ENCODE measurements at regions not wholly inside any gene's neighbourhood (a gene's known extent, or its start where the extent isn't known, plus 50 kb on each side); places are given as distances from the start of the nearest gene placed in this dataset.
"Not testable (repeated sequence)": the region's sequence is repeated elsewhere in the genome, so short reads cannot be mapped to it uniquely, and the experiment has no call there.

DNA sequence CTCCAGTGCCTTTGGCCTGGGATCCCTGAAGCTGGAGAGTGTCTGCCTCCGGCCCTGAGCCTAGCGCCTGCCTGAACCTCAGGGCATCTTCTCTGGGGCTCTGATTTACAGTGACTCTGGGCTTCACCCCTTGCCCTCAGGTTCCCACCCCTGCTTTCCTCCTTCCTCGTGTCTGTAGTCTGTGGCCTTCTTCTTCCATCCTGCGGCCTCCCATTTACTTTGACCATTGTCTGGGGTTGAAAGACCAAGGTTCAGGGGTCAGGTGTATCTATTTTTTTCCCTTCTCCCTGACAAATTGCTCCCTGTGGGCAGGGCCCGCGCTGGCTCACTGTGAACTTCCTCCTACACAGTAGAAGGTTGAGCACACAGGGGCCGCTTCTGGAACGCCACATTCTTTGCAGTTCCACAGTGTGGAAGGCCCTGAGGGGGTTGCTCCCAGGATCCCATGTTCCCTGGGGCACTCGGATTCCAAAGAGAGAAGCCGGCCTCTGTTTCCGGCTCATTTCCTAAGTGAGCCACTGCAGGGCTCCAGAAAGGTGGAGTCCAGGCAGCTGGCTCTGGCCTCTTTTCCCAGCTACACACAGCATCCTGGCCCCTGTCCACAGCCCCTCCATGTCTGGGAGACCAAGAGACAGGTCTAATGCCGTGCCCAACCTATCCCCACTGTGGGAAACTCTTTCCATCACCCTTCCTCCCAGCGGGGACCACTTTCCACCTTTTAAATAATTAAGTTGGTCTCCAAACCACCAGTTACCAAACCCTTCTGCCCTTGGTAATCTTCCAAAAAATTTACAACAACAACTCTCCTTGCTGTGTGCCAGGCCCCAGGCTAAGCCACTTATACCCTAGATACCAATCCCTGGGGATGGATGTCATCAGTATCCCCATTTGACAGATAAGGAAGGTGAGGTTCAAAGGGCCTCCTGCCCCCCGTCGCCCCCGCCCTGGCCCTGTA lies 140.3 kb upstream of the IER5L start:
- DNase-seq (ENCODE audit: low read depth, low spot score), result no peak

DNA sequence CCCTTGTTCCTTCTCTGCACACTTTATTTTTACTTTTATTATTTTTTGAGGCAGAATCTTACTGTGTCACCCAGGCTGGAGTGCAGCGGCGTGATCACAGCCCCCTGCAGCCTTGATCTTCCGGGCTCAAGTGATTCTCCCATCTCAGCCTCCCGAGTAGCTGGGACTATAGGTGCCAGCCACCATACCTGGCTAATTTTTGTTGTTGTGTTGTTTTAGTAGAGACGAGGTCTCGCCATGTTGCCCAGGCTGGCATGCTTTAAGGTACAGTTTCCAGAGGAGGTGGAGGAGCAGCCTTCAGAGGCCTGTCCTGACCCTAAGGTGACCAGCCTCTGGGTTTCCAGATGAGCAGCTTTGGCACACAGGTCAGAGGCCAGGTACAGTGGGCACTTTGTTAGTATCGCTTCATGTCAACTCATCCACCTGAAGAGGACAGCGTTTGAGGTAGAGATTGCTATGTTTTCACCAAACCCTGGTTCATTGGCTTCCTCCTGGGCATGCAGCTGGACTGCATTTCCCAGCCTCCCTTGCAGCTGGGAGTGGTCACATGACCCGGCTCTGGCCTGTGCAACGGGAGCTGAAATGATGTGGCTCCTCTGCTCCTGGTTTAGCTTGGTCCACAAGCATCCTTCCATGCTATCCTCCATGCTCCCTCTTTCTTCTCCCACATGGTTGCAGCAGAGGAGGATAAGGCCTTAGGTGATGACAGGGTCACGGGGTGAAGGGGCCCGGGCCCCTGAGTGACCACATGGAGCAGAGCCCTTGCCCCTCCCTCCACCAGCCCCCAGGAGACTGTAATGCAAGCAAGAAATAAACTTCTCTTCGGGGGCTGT lies 139.3 kb upstream of the IER5L start:
- DNase-seq (ENCODE audit: low read depth, low spot score), result no peak

- no peak for DNase-seq (ENCODE audit: low read depth, low spot score)
These were observed 138.4 kb upstream of the IER5L start for GRCh38 chr9:129316281-129317030.

DNA sequence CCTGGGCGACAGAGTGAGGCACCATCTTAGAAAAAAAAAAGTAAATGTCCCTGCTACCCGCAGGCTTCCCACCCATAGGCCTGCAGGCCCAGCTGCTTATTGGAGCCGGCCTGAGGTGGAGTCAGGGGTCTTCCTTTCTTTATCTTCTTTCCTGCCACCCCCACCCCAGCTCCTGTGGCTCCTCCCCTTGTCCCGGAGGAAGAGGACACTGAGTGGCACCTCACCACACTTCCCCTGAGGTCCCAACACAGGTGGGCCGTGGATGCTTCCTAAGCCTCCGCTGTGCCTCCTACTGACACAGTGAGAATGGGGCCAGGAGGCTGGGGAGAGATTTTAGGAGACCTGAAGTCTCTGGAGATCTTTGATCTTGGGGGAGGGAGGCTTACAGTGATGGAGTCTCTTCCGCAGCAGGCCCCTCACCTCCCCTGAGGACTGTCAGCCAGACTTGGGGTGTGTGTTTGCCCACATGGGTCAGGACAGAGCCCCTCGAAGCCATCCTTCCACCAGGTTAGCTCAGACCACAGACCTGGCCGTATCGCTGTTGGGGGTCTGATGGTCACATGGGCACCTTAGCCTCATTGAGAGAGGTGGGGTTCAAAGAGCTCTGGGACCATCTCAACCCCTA lies 135.4 kb upstream of the IER5L start:
- DNase-seq (ENCODE audit: low read depth, low spot score), result no peak

- no peak for DNase-seq (ENCODE audit: low read depth, low spot score)
These were observed 134.4 kb upstream of the IER5L start for GRCh38 chr9:129312251-129313122.

DNA sequence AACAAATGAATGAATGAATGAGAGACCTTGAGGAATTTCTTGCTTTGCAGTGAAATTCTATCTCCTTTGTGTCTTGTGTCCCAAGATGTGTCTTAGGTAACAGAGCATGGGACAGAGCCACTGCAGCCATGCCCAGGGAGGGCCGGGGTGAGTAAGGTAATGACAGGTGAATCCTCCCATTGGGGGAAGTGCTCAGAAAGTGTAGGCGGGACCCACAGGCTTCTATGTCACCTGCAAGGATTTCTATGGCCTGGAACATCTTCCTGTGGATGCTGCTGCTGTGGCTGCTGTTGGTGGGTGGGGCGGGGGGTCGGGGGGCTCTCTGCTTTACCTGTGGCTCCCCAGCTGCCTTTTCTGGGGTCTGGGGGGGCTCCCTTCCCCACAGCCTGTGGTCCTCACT lies 133.6 kb upstream of the IER5L start:
- no peak for DNase-seq (ENCODE audit: low read depth, low spot score)

DNA sequence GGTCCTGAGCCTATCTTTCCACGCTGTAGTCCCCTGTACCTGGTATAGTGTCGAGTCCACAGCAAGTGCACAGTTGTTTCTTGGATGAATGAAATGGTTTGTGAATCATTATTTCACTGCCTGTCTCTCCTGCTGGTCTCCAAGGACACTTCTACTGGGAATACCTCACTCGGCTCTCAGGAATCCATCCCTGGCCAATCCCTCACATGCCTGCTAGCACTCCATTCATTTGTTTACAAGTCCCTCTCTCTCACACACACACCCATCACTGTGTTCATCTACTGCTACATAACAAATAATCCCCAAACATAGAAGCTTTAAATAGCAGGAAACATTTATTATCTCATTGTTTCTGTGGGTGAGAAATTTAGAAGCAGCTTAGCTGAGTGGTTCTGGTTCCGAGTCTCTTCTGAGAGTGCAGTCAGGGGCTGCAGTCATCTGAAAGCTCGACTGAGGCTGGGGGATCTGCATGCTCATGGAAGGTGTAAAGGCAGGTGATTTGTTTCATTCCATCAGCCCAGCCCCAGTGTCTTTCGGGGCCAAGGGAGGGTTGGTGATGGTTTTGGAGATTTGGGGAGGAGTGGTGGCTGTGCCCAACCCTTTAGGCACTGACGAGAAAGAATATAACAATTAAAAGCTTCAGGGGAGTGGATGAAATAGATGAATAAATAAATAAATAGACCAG lies 132.7 kb upstream of the IER5L start:
- DNase-seq (ENCODE audit: low read depth, low spot score), result no peak

GRCh38 chr9:129309906-129310305 lies 131.8 kb upstream of the IER5L start:
- DNase-seq (ENCODE audit: low read depth, low spot score), result no peak

DNA sequence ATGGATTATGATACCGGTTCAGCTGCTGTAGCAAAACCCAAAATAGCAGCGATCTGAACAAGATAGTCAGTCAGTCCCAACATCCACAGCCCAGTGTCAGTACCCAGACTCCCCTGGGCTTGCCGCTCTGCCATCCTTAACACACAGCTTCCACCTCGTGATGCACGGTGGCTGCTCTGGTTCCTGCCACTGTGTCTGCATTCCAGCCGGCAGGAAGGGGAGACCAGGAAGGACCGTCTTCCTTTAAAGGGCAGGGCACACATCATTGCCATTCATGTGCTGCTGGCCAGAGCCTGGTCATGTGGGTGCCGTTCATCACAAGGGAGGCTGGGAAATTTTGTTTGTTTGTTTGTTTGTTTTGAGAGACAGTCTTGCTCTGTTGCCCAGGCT lies 131.0 kb upstream of the IER5L start:
- no peak for DNase-seq (ENCODE audit: low read depth, low spot score)

DNA sequence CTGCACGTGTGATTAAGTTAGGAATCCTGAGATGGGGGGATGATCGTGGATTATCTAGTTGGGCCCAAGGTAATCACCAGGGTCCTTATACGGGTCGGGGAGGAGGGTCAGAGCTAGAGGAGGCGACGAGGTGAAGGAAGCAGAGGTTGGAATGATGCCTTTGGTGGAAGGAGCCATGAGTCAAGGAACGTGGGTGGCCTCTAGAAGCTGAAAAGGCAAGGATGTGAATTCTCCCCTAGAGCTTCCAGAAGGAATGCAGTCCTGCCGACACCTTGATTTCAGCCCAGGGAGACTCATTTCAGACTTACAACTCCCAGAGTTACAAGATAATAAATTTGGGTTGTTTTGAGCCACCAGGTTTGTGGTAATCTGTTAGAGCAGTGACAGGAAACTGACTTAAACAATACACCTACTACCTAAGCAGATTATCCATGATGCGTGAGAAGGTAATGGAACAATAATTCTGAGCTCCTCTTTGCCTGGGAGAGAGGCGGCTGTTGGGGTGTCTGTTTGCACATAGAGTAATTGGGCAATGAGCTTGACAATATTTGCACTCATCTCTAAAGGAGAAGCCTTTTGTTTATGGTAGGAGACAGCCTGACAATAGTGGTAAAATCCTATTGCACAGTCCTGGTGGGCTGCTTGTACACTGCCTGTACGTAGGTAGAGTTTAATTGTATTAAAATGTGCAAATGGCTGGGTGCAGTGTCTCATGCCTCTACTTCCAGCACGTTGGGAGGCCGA lies 129.3 kb upstream of the IER5L start:
- no peak for DNase-seq (ENCODE audit: low read depth, low spot score)

DNA sequence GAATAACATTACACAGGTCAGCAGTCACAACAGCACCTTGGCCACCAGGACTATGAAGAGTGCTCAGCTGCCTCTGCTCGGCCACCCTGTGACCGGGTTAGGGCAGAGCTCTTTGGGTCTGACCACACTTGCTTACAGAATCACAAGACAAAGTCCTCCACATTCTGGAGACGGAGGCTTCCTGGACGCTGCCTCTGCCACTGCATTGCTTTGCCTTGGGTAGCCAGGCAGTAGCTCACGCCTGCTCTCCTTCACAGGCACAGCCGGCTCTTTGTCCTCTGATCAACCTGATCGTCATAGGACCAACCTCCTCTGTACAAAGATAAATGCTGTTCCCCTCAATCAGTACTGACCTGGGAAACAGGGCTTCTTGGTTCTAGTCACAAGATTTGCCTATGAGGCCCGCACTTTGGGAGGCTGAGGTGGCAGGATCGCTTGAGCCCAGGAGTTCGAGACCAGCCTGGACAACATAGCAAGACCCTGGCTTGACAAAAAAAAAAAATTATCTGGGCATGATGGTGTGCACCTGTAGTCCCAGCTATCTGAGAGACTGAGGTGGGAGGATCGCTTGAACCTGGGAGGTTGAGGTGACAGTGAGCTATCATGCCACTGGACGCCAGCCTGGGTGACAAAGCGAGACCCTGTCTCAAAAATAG lies 128.4 kb upstream of the IER5L start:
- DNase-seq (ENCODE audit: low read depth, low spot score), result no peak

DNA sequence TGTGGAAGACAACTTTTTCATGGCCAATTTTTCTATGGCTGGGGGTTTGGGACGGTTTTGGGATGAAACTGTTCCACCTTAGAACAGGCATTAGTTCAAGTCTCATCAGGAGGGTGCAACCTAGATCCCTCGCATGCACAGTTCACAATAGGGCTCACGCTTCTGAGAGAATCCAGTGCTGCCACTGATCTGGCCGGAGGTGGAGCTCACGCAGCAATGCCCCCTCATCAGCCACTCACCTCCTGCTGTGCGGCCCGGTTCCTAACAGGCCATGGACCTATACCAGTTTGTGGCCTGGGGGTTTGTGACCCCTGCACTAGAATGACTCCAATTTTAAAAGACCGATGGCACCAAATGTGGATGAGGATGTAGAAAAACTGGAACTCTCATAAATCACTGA lies 127.2 kb upstream of the IER5L start:
- no peak for DNase-seq (ENCODE audit: low read depth, low spot score)

DNA sequence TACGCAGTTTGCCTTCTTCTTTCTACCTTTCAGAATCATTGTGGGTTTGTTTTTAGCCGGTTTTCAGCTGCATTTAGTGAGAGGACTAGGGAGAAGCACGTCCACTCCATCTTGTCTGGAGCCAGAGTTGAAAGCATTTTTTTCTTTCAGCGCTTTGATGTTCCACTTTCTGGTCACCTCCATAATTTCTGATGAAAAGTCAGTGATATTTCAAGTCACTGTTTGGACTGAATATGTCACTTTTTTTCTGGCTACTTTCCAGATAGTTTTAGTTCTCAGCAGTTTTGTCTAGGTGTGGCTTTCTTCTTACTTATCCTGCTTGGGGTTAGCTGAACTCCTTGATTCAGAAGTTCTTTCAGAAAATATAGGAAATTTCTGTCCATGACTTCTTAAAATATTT lies 123.9 kb upstream of the IER5L start:
- DNase-seq (ENCODE audit: low read depth, low spot score), result no peak

DNA sequence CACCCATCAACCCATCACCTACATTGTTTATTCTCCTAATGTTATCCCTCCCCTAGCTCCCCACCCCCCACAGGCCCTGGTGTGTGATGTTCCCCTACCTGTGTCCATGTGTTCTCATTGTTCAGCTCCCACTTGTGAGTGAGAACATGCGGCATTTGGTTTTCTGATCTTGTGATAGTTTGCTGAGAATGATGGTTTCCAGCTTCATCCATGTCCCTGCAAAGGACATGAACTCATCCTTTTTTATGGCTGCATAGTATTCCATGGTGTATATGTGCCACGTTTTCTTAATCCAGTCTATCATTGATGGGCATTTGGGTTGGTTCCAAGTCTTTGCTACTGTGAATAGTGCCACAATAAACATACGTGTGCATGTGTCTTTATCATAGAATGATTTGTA lies 118.1 kb upstream of the IER5L start:
- DNase-seq (ENCODE audit: low read depth, low spot score), result not testable (repeated sequence)

- DNase-seq (ENCODE audit: low read depth, low spot score), result no peak
These were observed 113.0 kb upstream of the IER5L start for GRCh38 chr9:129291041-129291501.

GRCh38 chr9:129290606-129291005 lies 112.5 kb upstream of the IER5L start:
- no peak for DNase-seq (ENCODE audit: low read depth, low spot score)

GRCh38 chr9:129289883-129290282 lies 111.8 kb upstream of the IER5L start:
- no peak for DNase-seq (ENCODE audit: low read depth, low spot score)

DNA sequence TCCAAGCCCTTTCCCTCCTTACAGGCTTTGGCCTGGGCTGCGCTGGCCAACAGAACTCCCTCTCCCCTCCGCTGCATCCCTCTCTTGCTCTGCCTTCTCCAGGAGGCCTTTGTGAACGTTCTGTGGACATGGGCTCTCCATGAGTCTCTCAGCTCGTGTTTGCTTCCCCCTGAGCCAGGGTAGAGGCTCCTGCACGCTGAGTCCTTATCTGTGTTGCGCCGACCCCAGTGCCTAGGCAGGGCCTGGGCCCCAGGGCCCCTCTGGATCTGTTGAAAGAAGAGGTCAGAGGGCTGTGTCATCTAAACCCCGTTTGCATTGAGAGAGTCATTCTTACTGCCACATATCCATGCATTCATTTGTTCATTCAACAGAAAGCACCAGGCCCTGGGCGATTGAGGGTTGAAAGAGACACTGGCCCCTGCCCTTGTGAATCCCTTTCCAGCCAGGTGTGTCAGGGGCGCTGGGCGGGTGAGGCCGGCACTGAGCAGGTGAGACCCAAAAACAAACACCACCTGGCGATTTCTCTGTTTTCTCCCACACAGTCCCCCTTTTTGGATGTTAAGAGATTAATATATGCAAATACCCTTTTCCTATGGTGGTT lies 111.2 kb upstream of the IER5L start:
- no peak for DNase-seq (ENCODE audit: low read depth, low spot score)

Data from pulmonary artery endothelial cell (primary cell).